Bronchial epithelial cell (primary cell): ENCODE measurements at regions not wholly inside any gene's neighbourhood (a gene's known extent, or its start where the extent isn't known, plus 50 kb on each side); places are given as distances from the start of the nearest gene placed in this dataset.

Experiments used
- DNase-seq: peaks from one replicate; pipeline ENCODE4 v3.0.0-alpha.2; 2010; ENCODE audit warnings: low read depth
- FAIRE-seq: peaks from 2 replicates; lab custom pipeline; 2011; peaks lifted over from hg19 to GRCh38; lab: Jason Lieb, UNC
- H3K27me3 ChIP-seq: 2 replicates; pipeline ENCODE4 v1.5.1; 2011; ENCODE audit warnings: low read length; ENCODE audit not compliant: control insufficient read depth, insufficient read depth
- H3K36me3 ChIP-seq: 2 replicates; pipeline ENCODE4 v1.5.1; 2011; ENCODE audit warnings: low read length; ENCODE audit not compliant: control insufficient read depth, insufficient read depth
- H3K4me3 ChIP-seq: 2 replicates; pipeline ENCODE4 v1.5.1; 2011; ENCODE audit warnings: mild to moderate bottlenecking, low read depth, low read length, control low read depth
- CTCF ChIP-seq: IDR thresholded peaks from 2 replicates; pipeline ENCODE4 v1.5.1; 2011; ENCODE audit warnings: mild to moderate bottlenecking, moderate library complexity, low read length, control low read depth, inconsistent platforms; ENCODE audit not compliant: insufficient read depth, severe bottlenecking

- FAIRE-seq (no peak), DNase-seq (no peak)
- Histone ChIP-seq H3K27me3 (no peaks in the 10 kb centered on the region), H3K4me3 (no peak overlapping the region), H3K36me3 (no peaks in the 10 kb centered on the region)
- no peak for TF ChIP-seq CTCF
Measured at GRCh38 chr13:112131713-112132113, 64.8 kb downstream of the SOX1 start.

DNA sequence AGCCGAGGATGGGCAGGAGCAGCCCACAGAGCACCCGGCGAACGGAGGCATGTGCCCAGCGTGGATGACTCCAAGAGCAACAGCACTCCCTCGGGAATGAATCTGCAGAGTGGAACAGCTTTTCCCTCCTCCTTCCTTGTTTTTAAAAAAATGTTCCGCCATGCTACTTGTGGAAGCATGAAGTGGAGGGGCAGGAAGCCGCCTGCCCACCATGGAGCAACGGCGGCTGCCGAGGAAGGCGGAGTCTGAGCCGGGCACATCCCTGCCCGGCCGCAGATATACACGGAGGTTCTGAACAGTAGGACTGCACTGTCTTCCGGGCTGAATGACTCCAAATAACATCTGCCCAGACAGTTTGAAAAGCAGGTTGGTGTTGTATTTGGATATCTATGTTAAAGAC lies 65.2 kb downstream of the SOX1 start:
- no peaks in the 10 kb centered on the region for H3K27me3 ChIP-seq
- no peak for FAIRE-seq

GRCh38 chr13:112132619-112133018 lies 65.7 kb downstream of the SOX1 start:
- no peak overlapping the region for H3K4me3 ChIP-seq
- H3K36me3 ChIP-seq: no peaks in the 10 kb centered on the region
- FAIRE-seq: no peak
- no peak for TF ChIP-seq CTCF
- no peak for DNase-seq
- H3K27me3 ChIP-seq: no peaks in the 10 kb centered on the region

More for the DNA sequence above, 65.2 kb downstream of the SOX1 start:
- Histone ChIP-seq H3K36me3 (no peaks in the 10 kb centered on the region), H3K4me3 (no peak overlapping the region)
- no peak for DNase-seq
- TF ChIP-seq CTCF: no peak

GRCh38 chr13:112133499-112134390 lies 66.8 kb downstream of the SOX1 start:
- Histone ChIP-seq H3K36me3 (no peaks in the 10 kb centered on the region), H3K4me3 (no peak overlapping the region), H3K27me3 (no peaks in the 10 kb centered on the region)
- DNase-seq (no peak), FAIRE-seq (no peak)
- TF ChIP-seq CTCF: no peak

DNA sequence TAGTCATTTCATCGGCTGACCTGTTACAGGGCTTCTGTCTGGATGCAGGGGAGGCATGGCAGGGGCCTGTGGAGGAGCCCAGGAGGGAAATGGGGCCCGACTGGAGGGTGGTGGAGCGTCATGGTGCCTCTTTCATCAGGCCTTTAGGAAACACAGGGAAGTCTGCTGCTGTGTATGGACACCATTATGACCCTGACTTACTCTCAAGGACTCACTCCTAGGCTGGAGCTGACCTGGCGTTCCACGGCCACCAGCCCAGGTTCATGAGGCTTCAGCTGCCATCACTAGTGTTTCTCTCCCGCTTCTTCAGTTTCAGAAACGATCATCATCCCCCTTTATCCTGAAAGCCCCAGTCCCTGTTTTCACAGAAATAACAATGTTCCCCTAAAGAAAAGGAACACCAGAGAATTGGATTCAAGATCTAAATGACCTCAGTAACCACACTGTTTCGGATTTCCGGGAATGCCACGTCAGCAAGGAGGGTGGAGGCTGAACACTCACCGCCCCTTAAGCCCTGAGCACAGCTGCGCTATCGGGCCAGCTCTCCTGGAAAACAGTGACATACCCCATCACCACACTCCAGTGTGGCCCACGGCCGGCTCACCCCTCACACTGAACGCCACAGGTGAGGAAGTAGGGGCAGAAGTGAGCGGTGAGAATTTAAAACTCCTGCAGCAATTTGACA lies 67.6 kb downstream of the SOX1 start:
- FAIRE-seq: no peak
- no peak for DNase-seq
- no peak overlapping the region for H3K4me3 ChIP-seq
- H3K27me3 ChIP-seq: no peaks in the 10 kb centered on the region
- H3K36me3 ChIP-seq: no peaks in the 10 kb centered on the region
- TF ChIP-seq CTCF: no peak
